ENCODE measurements at regions not wholly inside any gene's neighbourhood (a gene's known extent, or its start where the extent isn't known, plus 50 kb on each side); places are given as distances from the start of the nearest gene placed in this dataset.

DNA sequence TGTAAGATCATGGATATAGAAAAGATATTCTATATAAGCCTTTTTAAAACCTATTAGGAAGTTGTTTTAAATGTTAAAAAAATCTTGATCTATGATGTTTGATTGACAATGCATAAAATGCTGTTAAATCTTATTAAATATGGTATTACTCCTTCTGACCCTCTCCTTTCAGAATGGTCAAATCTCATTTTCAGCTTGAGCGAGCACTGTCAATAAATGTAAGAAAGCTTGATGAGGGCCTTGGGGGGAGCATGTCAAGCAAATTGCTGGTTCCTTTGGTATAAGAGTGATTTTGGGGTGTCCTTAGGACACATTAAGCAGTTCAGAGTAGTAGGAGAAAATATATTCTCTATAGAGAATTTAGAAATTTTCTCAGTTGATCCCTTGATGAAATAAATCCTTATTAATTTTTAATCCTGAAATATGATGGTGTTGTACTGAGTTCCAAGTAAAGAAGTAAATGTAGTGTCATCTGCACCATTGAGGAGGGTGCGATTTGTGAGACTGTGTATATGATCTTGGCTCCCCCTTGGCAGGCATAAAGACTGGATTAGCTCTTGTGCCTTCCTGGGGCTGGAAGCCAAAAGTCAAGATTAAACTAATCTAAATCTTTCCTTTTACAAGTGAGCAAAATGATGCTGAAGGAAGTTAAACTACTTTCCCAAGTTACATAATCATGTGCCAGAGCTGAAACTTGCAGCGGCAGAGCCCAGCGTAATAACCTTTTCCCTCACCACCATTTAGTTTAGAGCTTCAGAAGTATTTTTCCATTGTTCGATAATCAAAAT lies 82.6 kb upstream of the ANK2 start:
- DNase-seq (no peak), ATAC-seq (no peak)
- intact Hi-C loops (cut with DNase I, micrococcal nuclease) = no loop called here

DNA sequence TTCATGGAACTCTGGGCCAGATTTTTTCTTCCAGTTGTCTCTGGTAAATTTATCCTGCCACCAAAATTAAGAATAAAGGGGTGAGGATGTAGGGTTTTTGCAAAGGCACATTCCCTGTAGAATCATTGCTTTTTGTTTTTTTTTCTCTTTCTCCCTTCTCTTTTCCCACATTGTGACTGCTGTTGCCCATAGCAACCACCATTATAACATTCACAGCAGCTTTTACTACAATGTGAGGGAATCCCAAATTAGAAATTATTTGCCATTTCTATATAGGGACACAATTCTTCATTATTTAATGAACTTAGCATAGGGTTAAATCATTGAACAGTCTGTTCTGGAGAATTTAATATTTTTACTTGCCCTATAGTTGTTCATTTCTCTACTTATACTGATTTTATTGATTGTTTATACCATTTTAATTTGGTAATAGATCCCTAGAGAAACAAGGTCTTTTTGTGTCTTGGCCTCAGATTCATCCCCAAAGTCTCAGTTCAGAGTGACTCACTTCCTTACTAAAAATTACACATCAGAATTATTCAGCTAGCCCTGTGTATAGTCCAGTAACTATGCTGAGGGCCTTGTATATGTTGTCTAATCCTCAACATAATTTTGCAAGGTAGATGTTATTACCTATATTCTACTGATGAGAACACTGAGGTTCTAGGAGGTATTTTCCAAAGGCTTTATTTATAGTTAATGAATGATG lies 80.8 kb upstream of the ANK2 start:
- intact Hi-C loops (cut with DNase I, micrococcal nuclease) = no loop called here
- ATAC-seq (no peak), DNase-seq (no peak)

DNA sequence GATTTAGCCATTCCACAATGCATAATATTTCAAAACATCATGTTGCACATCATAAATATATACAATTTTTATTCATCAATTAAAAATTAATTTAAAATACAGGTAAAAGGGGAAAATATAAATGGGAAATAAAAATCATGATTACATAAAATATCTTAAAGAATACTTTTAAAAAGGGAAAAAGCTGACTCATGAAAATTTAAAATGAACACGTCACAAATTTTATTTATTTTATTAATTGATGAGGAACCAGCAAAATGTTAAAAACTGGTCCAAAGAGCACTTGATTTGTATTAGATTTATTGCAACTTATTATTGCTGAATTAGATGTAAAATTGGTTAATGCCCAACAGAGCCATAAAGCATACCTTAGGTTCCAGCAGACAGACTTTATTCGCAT lies 78.5 kb upstream of the ANK2 start:
- intact Hi-C loops (cut with DNase I, micrococcal nuclease) = no loop called here
- ATAC-seq (no peak), DNase-seq (no peak)

DNA sequence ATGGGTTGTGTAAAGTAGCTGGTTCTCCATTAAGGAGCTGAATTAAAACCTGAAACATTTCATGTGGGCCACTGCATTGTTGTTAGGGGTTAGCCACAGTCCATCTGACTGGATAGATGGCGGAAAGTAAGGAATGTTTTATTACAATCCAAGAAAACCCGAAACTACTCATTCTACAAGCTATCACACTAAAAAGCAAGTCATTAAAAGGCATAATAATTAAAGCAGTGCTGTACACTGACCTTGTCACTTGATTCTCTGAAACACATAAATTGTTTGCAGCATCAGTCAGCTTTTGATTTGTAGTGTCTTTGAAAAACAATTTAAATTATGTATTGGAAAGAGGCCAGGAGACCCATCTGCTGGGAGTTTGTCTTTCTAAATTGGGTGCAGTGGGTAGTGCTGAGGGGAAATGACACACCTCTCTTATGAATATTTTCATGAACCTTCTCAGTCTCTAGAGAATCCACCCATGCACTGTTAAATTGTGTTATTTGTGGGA lies 75.7 kb upstream of the ANK2 start:
- intact Hi-C loops (cut with DNase I, micrococcal nuclease) = no loop called here
- ATAC-seq (no peak), DNase-seq (no peak)

DNA sequence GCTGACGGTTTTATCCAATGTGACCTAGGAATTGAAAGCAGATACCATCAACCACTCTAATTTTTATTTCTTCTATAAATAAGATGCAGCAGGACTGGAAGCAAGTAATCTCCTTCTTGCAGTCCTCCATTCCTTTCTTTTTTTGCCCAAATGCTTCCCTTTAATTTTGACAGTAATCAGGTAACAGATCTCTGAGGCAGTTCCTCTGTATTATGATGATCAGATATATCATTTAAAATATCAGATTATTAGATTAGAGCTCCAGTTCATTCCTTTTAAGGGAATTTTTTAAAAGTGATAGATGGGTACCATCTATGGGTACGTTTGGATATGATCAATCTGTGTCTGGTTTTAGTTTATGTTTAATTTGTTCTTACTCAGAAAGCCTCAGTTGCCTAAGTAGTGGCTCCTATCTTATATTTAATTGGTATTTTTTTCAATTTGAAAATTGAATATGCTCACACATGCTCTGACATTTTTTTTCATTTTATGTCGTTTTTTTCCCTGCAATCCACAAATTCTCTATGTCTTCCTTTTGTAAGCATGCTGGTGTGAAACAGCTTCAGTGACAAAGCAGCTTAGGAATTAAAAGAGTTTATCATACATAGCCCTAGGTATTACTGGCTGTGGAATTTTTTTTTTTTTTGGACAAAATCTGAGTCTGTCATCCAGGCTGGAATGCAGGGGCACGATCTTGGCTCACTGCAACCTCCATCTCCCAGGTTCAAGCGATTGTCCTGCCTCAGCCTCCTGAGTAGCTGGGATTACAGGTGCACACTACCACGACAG lies 73.7 kb upstream of the ANK2 start:
- ATAC-seq = no peak
- intact Hi-C loops (cut with DNase I, micrococcal nuclease) = no loop called here
- DNase-seq = no peak

DNA sequence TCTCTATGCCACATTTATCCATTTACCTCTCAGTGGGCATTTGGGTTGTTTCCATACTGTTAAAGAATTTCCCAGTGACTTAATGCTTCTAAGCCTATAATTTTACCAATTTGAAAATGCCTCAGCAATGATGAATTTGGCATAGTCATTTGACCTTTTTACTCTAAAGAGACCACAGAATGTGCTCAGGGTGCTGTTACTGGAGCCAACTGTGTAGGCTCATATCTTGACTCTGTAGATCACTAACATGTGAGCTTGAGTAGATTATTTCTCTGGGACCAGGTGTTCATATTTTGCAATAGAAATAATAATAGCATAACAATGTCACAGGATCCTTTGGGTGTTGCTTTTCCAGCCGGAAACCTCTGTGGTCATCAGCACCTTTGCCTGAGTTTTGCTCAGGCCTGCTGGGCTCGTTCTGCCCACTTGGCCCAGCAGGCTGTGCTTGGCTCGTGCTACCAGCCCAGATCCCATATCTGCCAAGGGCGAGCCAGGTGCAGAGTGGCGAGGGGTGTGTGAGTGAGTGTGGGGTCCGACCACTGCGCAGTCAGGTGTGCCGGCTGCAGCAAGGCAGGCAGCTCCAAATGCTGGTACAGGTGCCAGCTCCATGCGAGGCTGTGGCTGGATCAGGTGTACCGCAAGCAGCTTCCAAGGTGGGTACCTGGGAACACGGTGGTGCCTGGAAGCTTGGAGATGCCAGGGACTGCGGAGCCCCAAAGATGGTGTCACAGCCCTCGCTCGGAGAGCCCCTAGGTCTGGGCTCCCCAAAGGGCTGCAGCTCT lies 70.6 kb upstream of the ANK2 start:
- intact Hi-C loops (cut with DNase I, micrococcal nuclease) = no loop called here
- ATAC-seq (no peak), DNase-seq (no peak)

DNA sequence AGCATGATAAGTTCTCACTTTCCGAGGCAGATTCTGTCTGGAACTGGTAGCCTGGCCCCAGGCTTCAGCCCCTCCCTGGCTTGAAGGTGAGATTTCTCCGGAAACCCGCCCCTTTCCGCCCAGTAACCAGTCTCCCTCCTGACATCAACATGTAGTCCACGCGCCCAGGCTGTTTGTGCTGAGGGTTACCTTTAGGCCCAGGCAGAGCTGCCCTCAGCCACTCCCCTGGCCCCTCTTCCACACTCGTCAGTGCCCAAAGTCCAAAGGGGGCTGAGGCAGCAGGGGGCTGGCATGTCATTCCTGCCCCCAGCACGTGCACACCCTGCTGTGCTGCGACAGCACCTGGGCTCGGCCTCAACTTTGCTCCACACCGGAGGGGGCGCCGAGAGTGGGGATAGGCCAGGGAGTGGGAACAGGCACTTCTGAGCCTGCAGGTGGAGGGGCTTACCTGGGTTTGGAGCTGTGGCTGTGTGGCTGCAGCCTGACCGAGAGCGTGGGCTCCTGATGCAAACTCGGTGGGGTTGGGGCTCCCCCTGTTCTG lies 69.5 kb upstream of the ANK2 start:
- DNase-seq (no peak), ATAC-seq (no peak)
- intact Hi-C loops (cut with DNase I, micrococcal nuclease) = no loop called here

DNA sequence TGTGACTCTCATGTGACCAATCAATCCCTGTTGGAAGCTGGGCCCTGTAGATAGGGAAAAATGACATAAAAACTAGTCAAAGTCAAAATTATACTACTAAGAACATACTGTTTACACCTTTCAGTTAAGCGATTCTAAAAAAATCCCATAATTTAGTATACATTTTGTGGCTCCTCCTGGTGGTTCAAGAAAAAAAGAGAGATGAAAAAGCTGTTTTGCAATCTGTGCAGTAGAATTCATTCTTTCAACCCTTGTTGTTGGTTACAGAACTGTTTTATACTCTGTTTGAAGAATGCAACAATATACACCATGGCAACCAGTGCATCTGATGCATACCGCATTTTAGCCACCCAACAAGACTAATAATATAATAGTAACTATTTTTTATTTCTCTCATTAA lies 66.8 kb upstream of the ANK2 start:
- intact Hi-C loops (cut with DNase I, micrococcal nuclease) = no loop called here
- ATAC-seq (no peak), DNase-seq (no peak)

DNA sequence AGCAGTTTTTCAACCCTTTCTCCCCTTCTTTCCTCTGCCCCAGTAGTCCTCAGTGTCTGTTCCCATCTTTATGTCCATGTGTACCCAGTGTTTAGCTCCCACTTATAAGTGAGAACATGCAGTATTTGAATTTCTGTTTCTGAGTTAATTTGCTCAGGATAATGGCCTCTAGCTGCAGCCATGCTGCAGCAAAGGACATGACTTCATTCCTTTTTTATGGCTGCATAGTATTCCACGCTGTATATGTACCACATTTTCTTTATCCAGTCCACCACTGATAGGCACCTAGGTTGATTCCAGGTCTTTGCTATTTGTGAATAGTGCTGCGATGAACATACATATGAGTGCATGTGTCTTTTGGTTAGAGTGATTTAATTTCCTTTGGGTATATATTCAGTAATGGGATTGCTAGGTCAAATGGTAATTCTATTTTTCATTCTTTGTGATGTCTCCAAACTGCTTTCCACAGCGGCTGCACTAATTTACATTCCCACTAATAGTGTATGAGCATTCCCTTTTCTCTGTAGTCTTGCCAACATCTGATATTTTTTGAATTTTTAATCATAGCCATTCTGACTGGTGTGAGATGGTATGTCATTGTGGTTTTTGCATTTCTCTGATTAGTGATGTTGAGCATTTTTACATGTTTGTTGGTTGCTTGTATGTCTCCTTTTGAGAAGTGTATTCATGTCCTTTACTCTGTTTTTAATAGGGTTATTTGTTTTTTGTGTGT lies 54.6 kb upstream of the ANK2 start:
- no peak for DNase-seq
- ATAC-seq = no peak
- intact Hi-C loops (cut with DNase I, micrococcal nuclease) = no loop called here

Data from left colon (tissue), 2 donors.